Endothelial cell of umbilical vein (primary cell): ENCODE measurements at regions not wholly inside any gene's neighbourhood (a gene's known extent, or its start where the extent isn't known, plus 50 kb on each side); places are given as distances from the start of the nearest gene placed in this dataset.

ENCODE experiments used
- BruUV-seq: library from RNA; stranded (reverse); fragments of 400-500 nt; replicated peaks from 2 replicates; lab custom pipeline; 2021; lab: Mats Ljungman, UMichigan
- CTCF ChIA-PET: fragments of 300-600, 350-600 bp; sonication (Branson Sonifier 250); formaldehyde crosslinking; loops from one replicate; lab custom pipeline; 2021; ENCODE audit warnings: antibody characterized with exemption, inconsistent platforms; lab: Charles Lee
- POLR2A ChIA-PET: fragments of 300-600, 350-600 bp; sonication (Branson Sonifier 250); formaldehyde crosslinking; loops from one replicate; lab custom pipeline; 2021; ENCODE audit warnings: antibody characterized with exemption, inconsistent platforms; lab: Charles Lee
- DNase-seq: peaks from one replicate; pipeline ENCODE4 v3.0.0-alpha.2; 2011; ENCODE audit warnings: low read depth, low spot score
- FAIRE-seq: peaks from 2 replicates; lab custom pipeline; 2011; peaks lifted over from hg19 to GRCh38; lab: Jason Lieb, UNC
- H2AFZ ChIP-seq: 2 replicates; pipeline ENCODE4 v1.6.0; 2012; ENCODE audit warnings: low read depth, low read length, control low read depth, inconsistent platforms
- H3K27ac ChIP-seq: 2 replicates; pipeline ENCODE4 v1.5.1; 2011; ENCODE audit warnings: low read depth, mild to moderate bottlenecking, control low read depth, low read length, moderate library complexity; ENCODE audit not compliant: insufficient read depth
- H3K27me3 ChIP-seq, 2 experiments: 2 replicates each; pipeline versions ENCODE4 v1.6.0 to v1.6.1; 2011; ENCODE audit warnings: low read length in 2 of 2, mixed read lengths in 1 of 2; ENCODE audit not compliant: control insufficient read depth in 2 of 2, insufficient read depth in 2 of 2
- H3K36me3 ChIP-seq, 2 experiments: 2 replicates in 1 of 2; 3 replicates in 1 of 2; pipeline ENCODE4 v1.5.1; 2011; ENCODE audit warnings: low read length in 2 of 2, mild to moderate bottlenecking in 1 of 2, moderate library complexity in 1 of 2; ENCODE audit not compliant: control insufficient read depth in 2 of 2, insufficient read depth in 2 of 2; ENCODE audit errors: extremely low read depth in 1 of 2
- H3K4me1 ChIP-seq: 3 replicates; pipeline ENCODE4 v1.5.1; 2011; ENCODE audit warnings: mild to moderate bottlenecking, low read length; ENCODE audit not compliant: control insufficient read depth, insufficient read depth; ENCODE audit errors: extremely low read depth
- H3K4me2 ChIP-seq: 2 replicates; pipeline ENCODE4 v1.6.1; 2011; ENCODE audit warnings: low read length, control low read depth, mixed read lengths; ENCODE audit not compliant: insufficient read depth
- H3K4me3 ChIP-seq, 3 experiments: fragments of 200-600 bp in 1 of 3; sonication (generic), shearing (Covaris generic) in 1 of 3; replicated peaks in 1 of 3; 2 replicates each; pipeline ENCODE4 v1.5.1; 2011 to 2016; ENCODE audit warnings: control low read depth in 3 of 3, low read length in 3 of 3, mild to moderate bottlenecking in 2 of 3, inconsistent platforms in 1 of 3, low read depth in 1 of 3, moderate library complexity in 1 of 3; ENCODE audit not compliant: insufficient read depth in 1 of 3
- H3K79me2 ChIP-seq: 2 replicates; pipeline ENCODE4 v1.6.0; 2012; ENCODE audit warnings: low read length, inconsistent platforms; ENCODE audit not compliant: control insufficient read depth, insufficient read depth
- H3K9ac ChIP-seq: replicated peaks from 2 replicates; pipeline ENCODE3; 2011; ENCODE audit warnings: low read length, control low read depth; ENCODE audit not compliant: insufficient read depth; ENCODE audit errors: extremely low read depth
- H3K9me1 ChIP-seq: replicated peaks from 3 replicates; pipeline ENCODE4 v1.6.0; 2011; ENCODE audit warnings: mild to moderate bottlenecking, low read length; ENCODE audit not compliant: control insufficient read depth, insufficient read depth; ENCODE audit errors: extremely low read depth
- H3K9me3 ChIP-seq: replicated peaks from 2 replicates; pipeline ENCODE4 v1.5.1; 2012; ENCODE audit warnings: low read length, inconsistent platforms; ENCODE audit not compliant: control insufficient read depth, insufficient read depth
- H4K20me1 ChIP-seq: replicated peaks from 2 replicates; pipeline ENCODE3; 2011; ENCODE audit warnings: mild to moderate bottlenecking, low read length; ENCODE audit not compliant: control insufficient read depth, insufficient read depth; ENCODE audit errors: extremely low read depth
- CTCF ChIP-seq, 2 donors: IDR thresholded peaks; 1 replicate in 1 of 2; 2 replicates in 1 of 2; pipeline ENCODE4 v1.5.1; 2011; ENCODE audit warnings: low read length in 2 of 2, mild to moderate bottlenecking in 2 of 2, moderate library complexity in 2 of 2, control low read depth in 1 of 2, inconsistent platforms in 1 of 2, low read depth in 1 of 2; ENCODE audit not compliant: insufficient read depth in 1 of 2; ENCODE audit errors: extremely low read depth in 1 of 2
- FOS ChIP-seq: IDR thresholded peaks from 2 replicates; pipeline ENCODE4 v1.6.1; 2011; ENCODE audit warnings: mild to moderate bottlenecking, low read length, moderate library complexity, borderline replicate concordance; ENCODE audit not compliant: insufficient read depth
- GATA2 ChIP-seq: IDR thresholded peaks from 2 replicates; pipeline ENCODE4 v1.7.0; 2011; ENCODE audit warnings: low read depth, mild to moderate bottlenecking, moderate library complexity, mixed read lengths, low read length; ENCODE audit not compliant: insufficient read length, insufficient read depth
- JUN ChIP-seq: IDR thresholded peaks from 2 replicates; pipeline ENCODE4 v1.6.1; 2011; ENCODE audit warnings: borderline replicate concordance, low read depth; ENCODE audit not compliant: insufficient read length, insufficient read depth
- POLR2A ChIP-seq: IDR thresholded peaks from 2 replicates; pipeline ENCODE4 v1.6.1; 2012; ENCODE audit warnings: low read depth, mild to moderate bottlenecking, control low read depth, low read length
- POLR2AphosphoS5 ChIP-seq: IDR thresholded peaks from 2 replicates; pipeline ENCODE4 v1.6.1; 2012; ENCODE audit warnings: low read depth, mild to moderate bottlenecking, control low read depth, low read length, moderate library complexity; ENCODE audit not compliant: insufficient read depth
- dilution Hi-C: fragments of 300-500 bp; cut with MboI; formaldehyde crosslinking; loops from one replicate; pipeline ENCODE4 v1.15.0; 2019; ENCODE audit warnings: low sequenced_read_pairs; ENCODE audit not compliant: extremely low pct_ligation_motif_present
- intact Hi-C: fragments of 100-400 bp; cut with micrococcal nuclease; formaldehyde crosslinking; loops from one replicate; pipeline ENCODE4 v1.10.0; 2022

- ChIA-PET POLR2A (no interaction called here), CTCF (no interaction called here)
- Histone ChIP-seq H3K4me1 (peaks cover 22% of the 10 kb centered on the region), H3K36me3 (no peaks in the 10 kb centered on the region), H3K9me1 (no peaks in the 10 kb centered on the region), H3K27me3 (no peaks in the 10 kb centered on the region), H3K79me2 (no peaks in the 10 kb centered on the region), H4K20me1 (no peaks in the 10 kb centered on the region), H3K4me2 (peak overlapping the region; percentile 96), H3K27ac (peak overlapping the region; percentile 83), H3K4me3 (peak overlapping the region in 1 of 3 experiments; percentile 23), H3K9ac (peak overlapping the region; percentile 43), H3K9me3 (no peaks in the 10 kb centered on the region), H2AFZ (peak overlapping the region; percentile 13)
- DNase-seq (no peak), FAIRE-seq (peak; percentile 12)
- no peak for TF ChIP-seq POLR2A
- TF ChIP-seq FOS, result peak; percentile 35
- no peak for TF ChIP-seq CTCF (IDR thresholded peaks at IDR 0.05; ENCODE audit: extremely low read depth in 1 of 2, insufficient read depth in 1 of 2, low read depth in 1 of 2, low read length in 2 of 2)
- intact Hi-C loops (no loop called here), dilution Hi-C loops (no loop called here)
- BruUV-seq, result TSS peak; percentile 47
Observed at GRCh38 chr18:44090453-44090852, 590.2 kb upstream of the SETBP1 start.

- H3K27me3 ChIP-seq, result no peaks in the 10 kb centered on the region
- TF ChIP-seq FOS, result no peak
- no peak for TF ChIP-seq CTCF (IDR thresholded peaks at IDR 0.05; ENCODE audit: extremely low read depth in 1 of 2, insufficient read depth in 1 of 2, low read depth in 1 of 2, low read length in 2 of 2)
- no peak for TF ChIP-seq POLR2A
- no peak for TF ChIP-seq GATA2
- no peak for TF ChIP-seq POLR2AphosphoS5
- TF ChIP-seq JUN, result no peak
- no peak for DNase-seq
- FAIRE-seq, result no peak
- H3K4me2 ChIP-seq, result no peak overlapping the region
- no peaks in the 10 kb centered on the region for H3K79me2 ChIP-seq
- dilution Hi-C loops (no loop called here), intact Hi-C loops (no loop called here)
- H3K4me3 ChIP-seq, result no peak overlapping the region
- no peaks in the 10 kb centered on the region for H4K20me1 ChIP-seq
- H3K9me1 ChIP-seq, result no peaks in the 10 kb centered on the region
- ChIA-PET POLR2A (interaction anchor here (0.7 kb wide), 1 partner anchor 64 kb away, joined by 6 read pairs; no protein-coding TSS in a partner anchor), CTCF (interaction anchor here (0.7 kb wide), 1 partner anchor 30 kb away, joined by 4 read pairs; no protein-coding TSS in a partner anchor)
- peaks cover 17% of the 10 kb centered on the region for H3K4me1 ChIP-seq
- BruUV-seq, result no TSS peak
- no peaks in the 10 kb centered on the region for H3K9me3 ChIP-seq
- no peak overlapping the region for H3K27ac ChIP-seq
- H2AFZ ChIP-seq, result no peak overlapping the region
- H3K36me3 ChIP-seq, result no peaks in the 10 kb centered on the region
- no peak overlapping the region for H3K9ac ChIP-seq
Observed at GRCh38 chr18:44093253-44093652, 587.4 kb upstream of the SETBP1 start.
